HG03575 (cell line): ENCODE measurements at regions not wholly inside any gene's neighbourhood (a gene's known extent, or its start where the extent isn't known, plus 50 kb on each side); places are given as distances from the start of the nearest gene placed in this dataset.

ENCODE experiments used
- ATAC-seq: cut with Tn5 transposase; IDR thresholded peaks from one replicate; pipeline ENCODE4 v1.9.1; 2021; ENCODE audit not compliant: unreplicated experiment, insufficient number of reproducible peaks, low FRiP score; ENCODE audit errors: extremely low read depth

GRCh38 chr21:29436143-29436542 lies 137.4 kb downstream of the BACH1 start:
- ATAC-seq = no peak

DNA sequence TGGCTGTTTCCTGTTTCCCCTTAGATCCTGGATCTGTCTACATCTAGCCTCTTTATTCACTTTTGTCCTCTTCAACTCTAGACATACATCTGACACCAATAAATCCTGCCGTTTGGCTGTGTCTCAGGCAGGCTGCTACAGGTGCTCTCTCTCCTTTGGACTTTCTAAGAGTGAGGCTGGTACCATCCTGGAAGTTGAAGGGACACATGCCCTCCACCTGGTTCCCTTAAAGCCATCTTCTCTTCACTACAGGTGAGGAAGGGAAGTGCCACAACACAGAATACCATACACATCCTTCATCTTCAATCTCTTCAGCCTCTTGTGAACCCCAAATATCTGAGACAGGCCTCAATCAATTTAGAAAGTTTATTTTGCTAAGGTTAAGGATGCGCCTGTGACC lies 137.9 kb downstream of the BACH1 start:
- no peak for ATAC-seq

- no peak for ATAC-seq
Observed at GRCh38 chr21:29441651-29442050, 142.9 kb downstream of the BACH1 start.

- no peak for ATAC-seq
Observed at GRCh38 chr21:29443411-29444010, 144.8 kb downstream of the BACH1 start.

- ATAC-seq = no peak
Observed at GRCh38 chr21:29448766-29449165, 150.0 kb downstream of the BACH1 start.

GRCh38 chr21:29449306-29449950 lies 150.7 kb downstream of the BACH1 start:
- no peak for ATAC-seq

GRCh38 chr21:29450058-29450457 lies 151.3 kb downstream of the BACH1 start:
- ATAC-seq = no peak

DNA sequence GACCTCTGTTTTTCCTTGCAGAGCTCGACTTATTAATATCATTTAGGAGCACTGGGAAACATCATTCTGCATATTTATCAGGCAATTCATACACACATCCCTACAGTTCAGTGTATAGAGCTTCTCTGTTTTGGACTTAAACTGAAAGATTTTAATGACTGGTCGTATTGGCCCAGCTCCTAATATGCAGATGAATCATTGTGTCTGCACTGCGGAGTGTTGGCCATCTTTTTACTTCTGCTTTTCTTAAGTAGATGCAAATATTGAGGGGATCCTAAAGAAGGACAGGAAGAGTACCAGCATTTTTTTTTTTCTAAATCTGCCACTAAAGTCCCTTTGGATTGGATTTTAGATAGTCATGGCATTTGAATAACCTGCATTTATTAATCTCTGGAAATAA lies 154.8 kb downstream of the BACH1 start:
- ATAC-seq = no peak

- no peak for ATAC-seq
Observed at GRCh38 chr21:29454179-29454578, 155.5 kb downstream of the BACH1 start.

GRCh38 chr21:29462479-29462878 lies 163.8 kb downstream of the BACH1 start:
- ATAC-seq = no peak

DNA sequence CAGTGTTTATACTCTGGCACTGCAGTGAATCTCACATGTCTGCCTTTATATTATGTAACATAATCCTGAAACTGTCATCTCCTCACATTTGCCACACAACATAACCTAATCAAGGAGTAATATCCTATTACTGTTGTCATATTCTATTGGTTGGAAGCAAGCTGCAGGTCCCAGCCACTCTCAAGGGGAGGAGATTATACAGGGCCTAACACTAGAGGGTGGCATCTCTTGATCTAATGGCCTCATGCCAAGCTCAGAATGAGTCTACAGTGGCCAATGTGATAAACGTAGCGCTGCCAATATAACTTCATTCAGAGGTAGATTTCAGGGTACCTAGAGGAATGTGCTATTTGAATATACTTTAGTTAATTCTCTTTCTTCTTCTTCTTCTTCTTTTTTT lies 166.8 kb downstream of the BACH1 start:
- no peak for ATAC-seq

DNA sequence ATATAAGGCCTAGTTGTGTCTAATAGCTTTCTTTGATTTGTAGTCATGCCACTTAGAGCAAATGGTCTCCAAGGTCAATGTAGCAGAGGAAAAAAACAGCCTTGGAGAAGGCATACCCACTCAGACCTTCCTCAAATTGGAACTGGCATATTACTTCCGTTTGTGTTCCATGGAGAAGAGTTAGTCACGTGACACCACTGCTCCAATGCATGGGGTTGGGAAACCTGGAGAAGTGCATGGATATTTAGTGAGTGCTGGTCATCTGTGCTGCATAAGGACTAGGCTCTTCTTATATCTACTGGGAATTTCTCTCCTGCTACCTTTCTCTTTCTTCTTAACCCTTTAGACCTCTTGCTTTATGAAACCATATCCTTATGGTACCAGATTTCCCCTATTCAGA lies 167.8 kb downstream of the BACH1 start:
- ATAC-seq = no peak

DNA sequence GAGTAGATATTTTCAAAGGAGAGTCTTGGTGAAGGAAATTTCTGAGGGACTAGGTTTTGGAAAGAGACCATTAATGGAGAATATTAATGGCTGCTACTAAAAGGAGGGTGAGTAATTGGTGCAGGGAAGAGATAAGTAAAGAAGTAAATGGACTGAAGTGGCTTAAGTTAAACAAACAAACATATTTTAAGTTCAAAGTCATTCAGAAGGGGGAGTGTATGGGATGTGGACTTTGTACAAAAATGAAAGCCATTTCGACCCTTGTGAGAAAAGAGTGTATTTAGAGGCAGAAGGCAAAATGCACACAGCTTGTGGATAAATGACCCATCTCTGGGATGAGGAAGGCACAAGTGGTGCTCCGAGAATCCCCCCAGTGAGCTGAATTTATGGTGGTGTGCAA lies 171.7 kb downstream of the BACH1 start:
- ATAC-seq = no peak

GRCh38 chr21:29473808-29474207 lies 175.1 kb downstream of the BACH1 start:
- ATAC-seq = no peak

GRCh38 chr21:29475329-29475728 lies 176.6 kb downstream of the BACH1 start:
- no peak for ATAC-seq

DNA sequence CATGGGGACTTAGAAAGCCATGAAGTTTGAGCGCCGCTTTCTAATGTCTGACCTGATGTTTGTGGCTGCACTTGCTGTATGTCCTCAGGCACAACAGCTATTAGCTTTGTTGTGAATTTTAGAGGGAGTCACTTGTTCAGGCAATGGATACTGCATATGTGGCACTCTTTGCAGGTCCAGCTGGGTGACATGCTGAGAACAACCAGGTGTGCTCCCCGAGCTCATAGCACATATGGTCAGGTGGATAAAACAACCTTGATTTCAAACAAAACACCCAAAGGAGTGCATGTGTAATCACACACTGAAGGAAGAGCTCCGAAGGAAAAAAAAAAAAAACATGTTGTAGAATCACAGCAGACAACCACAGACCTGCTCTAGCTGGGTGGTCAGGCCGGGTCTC lies 178.6 kb downstream of the BACH1 start:
- no peak for ATAC-seq

GRCh38 chr21:29477941-29478340 lies 179.2 kb downstream of the BACH1 start:
- ATAC-seq = no peak

GRCh38 chr21:29481081-29481480 lies 182.4 kb downstream of the BACH1 start:
- no peak for ATAC-seq

GRCh38 chr21:29481641-29482040 lies 182.9 kb downstream of the BACH1 start:
- ATAC-seq = no peak

GRCh38 chr21:29486306-29486807 lies 187.6 kb downstream of the BACH1 start:
- no peak for ATAC-seq
